ENCODE measurements at regions not wholly inside any gene's neighbourhood (a gene's known extent, or its start where the extent isn't known, plus 50 kb on each side); places are given as distances from the start of the nearest gene placed in this dataset.

DNA sequence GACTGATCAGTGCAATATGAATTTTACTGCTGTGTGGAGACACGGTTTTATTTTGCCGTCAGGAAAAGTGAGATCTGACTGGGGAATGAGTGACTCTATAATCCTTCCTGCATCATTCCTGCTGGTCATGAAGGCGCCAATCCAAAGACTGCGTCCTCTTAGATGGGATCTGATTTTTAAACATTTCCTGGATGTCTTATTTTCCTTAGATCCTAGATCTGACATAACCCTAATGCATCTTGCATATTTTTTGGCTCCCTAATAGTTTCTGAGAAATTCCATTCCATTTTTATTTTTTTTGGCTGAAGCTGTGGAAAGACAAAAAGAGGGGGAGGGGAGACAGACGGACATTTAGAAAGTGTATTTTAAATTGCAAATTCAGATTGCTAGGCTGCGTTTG lies 454.9 kb upstream of the FAT1 start:
- H3K9ac ChIP-seq (ENCODE audit: low read length in 3 of 3) = no peak overlapping the region
- no peak overlapping the region for H3K4me3 ChIP-seq (ENCODE audit: low read length in 3 of 3)
- FAIRE-seq (no peak), DNase-seq (no peak)
- H3K36me3 ChIP-seq (ENCODE audit: control insufficient read depth in 2 of 3, insufficient read depth in 3 of 3, low read length in 3 of 3) = no peaks in the 10 kb centered on the region
- H3K9me3 ChIP-seq (ENCODE audit: control insufficient read depth in 2 of 3, insufficient read depth in 1 of 3, low read length in 3 of 3) = no peaks in the 10 kb centered on the region
- intact Hi-C loops (cut with DNase I) = no loop called here
- no peak overlapping the region for H3K27ac ChIP-seq (ENCODE audit: low read depth in 2 of 2, low read length in 2 of 2)
- H3K27me3 ChIP-seq (ENCODE audit: control insufficient read depth, insufficient read depth, low read length) = no peaks in the 10 kb centered on the region
- TF ChIP-seq, protein P1, sequence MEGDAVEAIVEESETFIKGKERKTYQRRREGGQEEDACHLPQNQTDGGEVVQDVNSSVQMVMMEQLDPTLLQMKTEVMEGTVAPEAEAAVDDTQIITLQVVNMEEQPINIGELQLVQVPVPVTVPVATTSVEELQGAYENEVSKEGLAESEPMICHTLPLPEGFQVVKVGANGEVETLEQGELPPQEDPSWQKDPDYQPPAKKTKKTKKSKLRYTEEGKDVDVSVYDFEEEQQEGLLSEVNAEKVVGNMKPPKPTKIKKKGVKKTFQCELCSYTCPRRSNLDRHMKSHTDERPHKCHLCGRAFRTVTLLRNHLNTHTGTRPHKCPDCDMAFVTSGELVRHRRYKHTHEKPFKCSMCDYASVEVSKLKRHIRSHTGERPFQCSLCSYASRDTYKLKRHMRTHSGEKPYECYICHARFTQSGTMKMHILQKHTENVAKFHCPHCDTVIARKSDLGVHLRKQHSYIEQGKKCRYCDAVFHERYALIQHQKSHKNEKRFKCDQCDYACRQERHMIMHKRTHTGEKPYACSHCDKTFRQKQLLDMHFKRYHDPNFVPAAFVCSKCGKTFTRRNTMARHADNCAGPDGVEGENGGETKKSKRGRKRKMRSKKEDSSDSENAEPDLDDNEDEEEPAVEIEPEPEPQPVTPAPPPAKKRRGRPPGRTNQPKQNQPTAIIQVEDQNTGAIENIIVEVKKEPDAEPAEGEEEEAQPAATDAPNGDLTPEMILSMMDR (IDR thresholded peaks at IDR 0.05; ENCODE audit: borderline replicate concordance, extremely low read depth, insufficient read depth) = no peak
- H3K4me1 ChIP-seq (ENCODE audit: control insufficient read depth in 2 of 3, insufficient read depth in 2 of 3, low read depth in 1 of 3, low read length in 3 of 3) = no peaks in the 10 kb centered on the region

DNA sequence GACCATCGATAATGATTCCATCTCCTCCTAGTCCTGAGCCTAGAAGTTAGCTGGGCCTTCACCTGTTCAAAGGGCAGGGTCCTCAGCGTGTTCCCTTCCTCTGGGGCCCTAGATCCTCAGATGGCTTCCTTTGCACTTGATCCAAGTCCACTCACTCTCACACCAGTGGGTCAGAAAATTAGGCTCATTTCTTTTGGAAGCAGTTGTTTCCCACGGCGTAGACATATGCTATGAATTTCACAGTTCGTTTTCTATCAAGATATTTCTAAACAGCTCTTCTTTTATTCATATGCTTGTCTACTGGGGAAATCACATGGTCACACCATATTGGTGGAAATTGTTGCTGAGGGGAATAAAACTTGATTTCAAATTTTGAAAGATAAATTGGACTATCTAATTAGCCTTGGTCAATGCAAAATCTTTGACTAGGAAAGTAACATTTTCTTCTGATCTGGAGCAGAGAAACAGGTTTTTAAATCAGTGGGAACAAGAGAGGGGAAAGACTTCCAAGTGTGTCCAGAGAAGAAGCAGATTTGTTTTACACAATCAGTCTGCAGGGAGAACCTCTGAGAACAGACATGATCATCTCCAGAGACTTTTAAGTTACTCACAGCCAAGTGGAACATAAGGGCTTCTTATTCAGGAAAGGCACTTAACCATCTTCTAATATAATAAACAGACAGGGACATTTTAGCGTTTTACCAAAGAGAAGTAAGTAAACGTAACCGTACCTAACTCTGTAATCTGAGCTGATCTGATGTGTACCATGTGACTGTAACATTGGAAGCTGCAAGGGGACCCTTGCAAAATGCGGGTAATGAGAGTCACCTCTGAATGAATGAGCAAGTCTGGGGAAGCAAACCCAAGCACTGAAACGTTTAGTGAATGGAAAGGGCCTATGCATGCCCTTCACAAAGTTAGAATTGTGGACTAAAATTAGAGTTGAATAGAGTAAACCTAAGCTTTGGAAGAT lies 455.7 kb upstream of the FAT1 start:
- Histone ChIP-seq H3K36me3 (ENCODE audit: control insufficient read depth in 2 of 3, insufficient read depth in 3 of 3, low read length in 3 of 3) (no peaks in the 10 kb centered on the region), H3K4me1 (ENCODE audit: control insufficient read depth in 2 of 3, insufficient read depth in 2 of 3, low read depth in 1 of 3, low read length in 3 of 3) (no peaks in the 10 kb centered on the region), H3K9ac (ENCODE audit: low read length in 3 of 3) (no peak overlapping the region), H3K9me3 (ENCODE audit: control insufficient read depth in 2 of 3, insufficient read depth in 1 of 3, low read length in 3 of 3) (no peaks in the 10 kb centered on the region), H3K27ac (ENCODE audit: low read depth in 2 of 2, low read length in 2 of 2) (no peak overlapping the region), H3K4me3 (ENCODE audit: low read length in 3 of 3) (no peak overlapping the region), H3K27me3 (ENCODE audit: control insufficient read depth, insufficient read depth, low read length) (no peaks in the 10 kb centered on the region)
- TF ChIP-seq, protein P1 (IDR thresholded peaks at IDR 0.05; ENCODE audit: borderline replicate concordance, extremely low read depth, insufficient read depth) = no peak
- FAIRE-seq = no peak
- DNase-seq = peak in 2 of 5 donors; percentile 54 to 57
- intact Hi-C loops (cut with DNase I) = no loop called here

DNA sequence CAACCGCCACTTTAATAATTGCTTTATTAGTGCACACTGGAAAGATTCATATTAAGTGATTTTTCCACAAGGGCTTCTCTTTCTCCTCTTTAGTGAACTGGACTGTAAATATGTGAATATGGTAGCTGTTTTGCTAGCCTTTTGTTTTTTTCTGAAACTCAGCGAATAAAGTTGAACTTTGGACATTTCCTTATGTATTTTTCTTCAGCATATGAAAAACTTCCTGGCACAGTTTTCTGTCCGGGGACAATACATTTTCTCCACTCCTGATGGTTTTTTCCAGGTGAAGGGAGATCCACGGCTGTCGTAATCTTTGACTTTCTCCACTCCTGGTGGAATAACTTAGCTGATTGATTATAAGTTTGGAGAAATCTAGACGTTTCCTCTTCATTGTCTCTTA lies 457.4 kb upstream of the FAT1 start:
- Histone ChIP-seq H3K9me3 (ENCODE audit: control insufficient read depth in 2 of 3, insufficient read depth in 1 of 3, low read length in 3 of 3) (no peaks in the 10 kb centered on the region), H3K36me3 (ENCODE audit: control insufficient read depth in 2 of 3, insufficient read depth in 3 of 3, low read length in 3 of 3) (no peaks in the 10 kb centered on the region), H3K27me3 (ENCODE audit: control insufficient read depth, insufficient read depth, low read length) (no peaks in the 10 kb centered on the region), H3K27ac (ENCODE audit: low read depth in 2 of 2, low read length in 2 of 2) (no peak overlapping the region), H3K4me3 (ENCODE audit: low read length in 3 of 3) (no peak overlapping the region), H3K4me1 (ENCODE audit: control insufficient read depth in 2 of 3, insufficient read depth in 2 of 3, low read depth in 1 of 3, low read length in 3 of 3) (no peaks in the 10 kb centered on the region), H3K9ac (ENCODE audit: low read length in 3 of 3) (no peak overlapping the region)
- TF ChIP-seq, protein P1 (IDR thresholded peaks at IDR 0.05; ENCODE audit: borderline replicate concordance, extremely low read depth, insufficient read depth) = no peak
- intact Hi-C loops (cut with DNase I) = no loop called here
- FAIRE-seq (no peak), DNase-seq (no peak)

All from kidney (tissue), 13 donors.